HepG2 (cell line): ENCODE measurements at regions not wholly inside any gene's neighbourhood (a gene's known extent, or its start where the extent isn't known, plus 50 kb on each side); places are given as distances from the start of the nearest gene placed in this dataset.

Experiments
- AKAP8 ChIP-seq: sonication (generic); formaldehyde crosslinking; IDR thresholded peaks from 2 replicates; pipeline ENCODE4 v1.5.1; 2020; ENCODE audit warnings: mild to moderate bottlenecking, missing genetic modification reagents
- CAMTA2 ChIP-seq: sonication (generic); formaldehyde crosslinking; IDR thresholded peaks from 2 replicates; pipeline ENCODE4 v1.4.0; 2020; ENCODE audit warnings: mild to moderate bottlenecking, missing genetic modification reagents, borderline replicate concordance
- CREB1 ChIP-seq, 2 experiments: fragments of 450-650 bp in 1 of 2; IDR thresholded peaks; 2 replicates each; pipeline ENCODE4 v1.6.1; 2016 to 2017; ENCODE audit warnings: control low read depth in 1 of 2, mild to moderate bottlenecking in 1 of 2, missing compliant biosample characterization in 1 of 2, missing genetic modification characterization in 1 of 2
- ELF3 ChIP-seq: IDR thresholded peaks from 2 replicates; pipeline ENCODE4 v1.6.1; 2016; ENCODE audit warnings: missing genetic modification reagents, missing compliant biosample characterization
- GLI4 ChIP-seq: sonication (generic); formaldehyde crosslinking; IDR thresholded peaks from 2 replicates; pipeline ENCODE4 v1.5.1; 2020; ENCODE audit warnings: missing genetic modification reagents, mild to moderate bottlenecking, moderate library complexity, borderline replicate concordance
- HNF1A ChIP-seq, 2 experiments: sonication (generic) in 1 of 2; formaldehyde crosslinking in 1 of 2; IDR thresholded peaks; 2 replicates each; pipeline versions ENCODE4 v1.4.0 to v1.6.1; 2016 to 2020; ENCODE audit warnings: borderline replicate concordance in 1 of 2, low read depth in 1 of 2, mild to moderate bottlenecking in 1 of 2, missing genetic modification reagents in 1 of 2
- KLF16 ChIP-seq, 2 experiments: sonication (generic) in 1 of 2; formaldehyde crosslinking in 1 of 2; IDR thresholded peaks; 2 replicates each; pipeline versions ENCODE4 v1.6.1 to v1.8.0; 2016 to 2023; ENCODE audit warnings: missing genetic modification reagents in 2 of 2, missing compliant biosample characterization in 1 of 2
- NCOA2 ChIP-seq: sonication (generic); formaldehyde crosslinking; IDR thresholded peaks from 2 replicates; pipeline ENCODE4 v1.8.0; 2022; ENCODE audit warnings: inconsistent platforms
- NFIC ChIP-seq: IDR thresholded peaks from 2 replicates; pipeline ENCODE4 v1.6.1; 2012; ENCODE audit warnings: mild to moderate bottlenecking, low read length, inconsistent platforms
- NR2F6 ChIP-seq, 2 experiments: IDR thresholded peaks; 2 replicates each; pipeline ENCODE4 v1.6.1; 2016; ENCODE audit warnings: antibody characterized with exemption in 1 of 2, mild to moderate bottlenecking in 1 of 2
- PAXIP1 ChIP-seq: sonication (generic); formaldehyde crosslinking; conservative IDR thresholded peaks from 2 replicates; pipeline ENCODE4 v1.4.0; 2020; ENCODE audit warnings: mild to moderate bottlenecking, missing genetic modification reagents, moderate library complexity
- RARA ChIP-seq: IDR thresholded peaks from 2 replicates; pipeline ENCODE4 v1.6.1; 2016; ENCODE audit warnings: missing genetic modification reagents, missing compliant biosample characterization
- SIX4 ChIP-seq: sonication (generic); formaldehyde crosslinking; IDR thresholded peaks from 2 replicates; pipeline ENCODE4 v1.4.0; 2020; ENCODE audit warnings: missing genetic modification reagents
- SOX5 ChIP-seq: IDR thresholded peaks from 2 replicates; pipeline ENCODE4 v1.6.1; 2016; ENCODE audit warnings: borderline replicate concordance
- SP5 ChIP-seq: IDR thresholded peaks from 2 replicates; pipeline ENCODE4 v1.6.1; 2016; ENCODE audit warnings: low read depth, borderline replicate concordance
- TFE3 ChIP-seq: IDR thresholded peaks from 2 replicates; pipeline ENCODE4 v1.6.1; 2016
- THAP8 ChIP-seq: sonication (generic); formaldehyde crosslinking; IDR thresholded peaks from 2 replicates; pipeline ENCODE4 v1.5.1; 2020; ENCODE audit warnings: missing genetic modification reagents, mild to moderate bottlenecking, borderline replicate concordance
- ZFP37 ChIP-seq: sonication (generic); formaldehyde crosslinking; IDR thresholded peaks from 2 replicates; pipeline ENCODE4 v1.4.0; 2020; ENCODE audit warnings: missing genetic modification reagents, borderline replicate concordance
- ZNF12 ChIP-seq: sonication (generic); formaldehyde crosslinking; IDR thresholded peaks from 2 replicates; pipeline ENCODE4 v1.5.0; 2020; ENCODE audit warnings: missing genetic modification reagents

GRCh38 chr6:113361014-113361645 lies 496.0 kb upstream of the MARCKS start (continued):
- TF ChIP-seq PAXIP1 (CRISPR knock-in tag) (peak; percentile 47; the same call in 1 of the 2 replicates), SOX5 (CRISPR knock-in tag) (peak; percentile 77; the same call in 1 of the 2 replicates), AKAP8 (CRISPR knock-in tag) (no peak), NFIC (peak; percentile 33; the same call in 1 of the 2 replicates), NR2F6 (IDR thresholded peaks at IDR 0.05) (peak; percentile 62), NR2F6 (CRISPR knock-in tag; IDR thresholded peaks at IDR 0.05) (peak; percentile 23; the same call in 1 of the 2 replicates), ELF3 (CRISPR knock-in tag) (peak; percentile 44; the same call in 1 of the 2 replicates), SP5 (CRISPR knock-in tag) (0 out of 2 replicates have a peak, but pooled peaks have one; percentile 24), HNF1A (IDR thresholded peaks at IDR 0.05; ENCODE audit: low read depth) (peak; percentile 78), HNF1A (CRISPR knock-in tag; IDR thresholded peaks at IDR 0.05; ENCODE audit: borderline replicate concordance) (peak; percentile 63; the same call in 1 of the 2 replicates), RARA (0 out of 2 replicates have a peak, but pooled peaks have one; percentile 28), ZFP37 (no peak), THAP8 (CRISPR knock-in tag) (no peak), TFE3 (CRISPR knock-in tag) (peak; percentile 30; the same call in 1 of the 2 replicates), ZNF12 (CRISPR knock-in tag) (no peak), SIX4 (peak; percentile 85), GLI4 (CRISPR knock-in tag) (no peak), CAMTA2 (CRISPR knock-in tag) (no peak), KLF16 (CRISPR knock-in tag; IDR thresholded peaks at IDR 0.05) (peak in 1 of 2 experiments; percentile 47; a peak in 1 of 4 replicates), NCOA2 (CRISPR knock-in tag) (peak; percentile 59), CREB1 (IDR thresholded peaks at IDR 0.05) (no peak), CREB1 (CRISPR knock-in tag; IDR thresholded peaks at IDR 0.05) (no peak)
